KMS-11 (cell line): ENCODE measurements at regions not wholly inside any gene's neighbourhood (a gene's known extent, or its start where the extent isn't known, plus 50 kb on each side); places are given as distances from the start of the nearest gene placed in this dataset.

ENCODE experiments used
- H2AFZ ChIP-seq: fragments of 200-600 bp; sonication (generic); 2 replicates; pipeline ENCODE4 v1.6.1; 2016; ENCODE audit warnings: antibody characterized with exemption, mixed run types, low read depth
- H3K27ac ChIP-seq: fragments of 200-600 bp; sonication (generic); 2 replicates; pipeline ENCODE4 v1.6.1; 2016; ENCODE audit warnings: mild to moderate bottlenecking, mixed run types
- H3K27me3 ChIP-seq: fragments of 200-600 bp; sonication (generic); 2 replicates; pipeline ENCODE4 v1.6.1; 2017; ENCODE audit warnings: mild to moderate bottlenecking, low read depth, mixed run types, moderate library complexity; ENCODE audit not compliant: insufficient read depth
- H3K36me3 ChIP-seq: fragments of 200-600 bp; sonication (generic); 2 replicates; pipeline ENCODE4 v1.6.1; 2017; ENCODE audit warnings: mild to moderate bottlenecking, mixed run types; ENCODE audit not compliant: insufficient read depth
- H3K4me1 ChIP-seq: fragments of 200-600 bp; sonication (generic); 2 replicates; pipeline ENCODE4 v1.6.1; 2016; ENCODE audit warnings: mild to moderate bottlenecking, low read depth, mixed run types; ENCODE audit not compliant: poor library complexity, severe bottlenecking
- H3K4me2 ChIP-seq: fragments of 200-600 bp; sonication (generic); 2 replicates; pipeline ENCODE4 v1.7.0; 2016; ENCODE audit warnings: mild to moderate bottlenecking, mixed run types
- H3K4me3 ChIP-seq: fragments of 200-600 bp; sonication (generic); IDR thresholded peaks from 2 replicates; pipeline ENCODE4 v1.6.1; 2017; ENCODE audit warnings: low read depth, low read length, mixed read lengths; ENCODE audit not compliant: insufficient read depth
- H3K79me2 ChIP-seq: fragments of 200-600 bp; sonication (generic); 2 replicates; pipeline ENCODE4 v1.6.1; 2016; ENCODE audit warnings: low read depth, mixed run types; ENCODE audit not compliant: insufficient read depth
- H3K9ac ChIP-seq: fragments of 200-600 bp; sonication (generic); 2 replicates; pipeline ENCODE4 v1.6.1; 2016; ENCODE audit warnings: mild to moderate bottlenecking, mixed run types
- H4K20me1 ChIP-seq: fragments of 200-600 bp; sonication (generic); 2 replicates; pipeline ENCODE4 v1.6.1; 2016; ENCODE audit warnings: mild to moderate bottlenecking, mixed run types; ENCODE audit not compliant: insufficient read depth
- TF ChIP-seq, protein P1 (sequence below): fragments of 200-600 bp; sonication (generic); conservative IDR thresholded peaks from 2 replicates; pipeline ENCODE4 v1.6.1; 2017; ENCODE audit warnings: low read depth, mild to moderate bottlenecking, antibody characterized with exemption, low read length, moderate library complexity, mixed read lengths

- TF ChIP-seq, protein P1, sequence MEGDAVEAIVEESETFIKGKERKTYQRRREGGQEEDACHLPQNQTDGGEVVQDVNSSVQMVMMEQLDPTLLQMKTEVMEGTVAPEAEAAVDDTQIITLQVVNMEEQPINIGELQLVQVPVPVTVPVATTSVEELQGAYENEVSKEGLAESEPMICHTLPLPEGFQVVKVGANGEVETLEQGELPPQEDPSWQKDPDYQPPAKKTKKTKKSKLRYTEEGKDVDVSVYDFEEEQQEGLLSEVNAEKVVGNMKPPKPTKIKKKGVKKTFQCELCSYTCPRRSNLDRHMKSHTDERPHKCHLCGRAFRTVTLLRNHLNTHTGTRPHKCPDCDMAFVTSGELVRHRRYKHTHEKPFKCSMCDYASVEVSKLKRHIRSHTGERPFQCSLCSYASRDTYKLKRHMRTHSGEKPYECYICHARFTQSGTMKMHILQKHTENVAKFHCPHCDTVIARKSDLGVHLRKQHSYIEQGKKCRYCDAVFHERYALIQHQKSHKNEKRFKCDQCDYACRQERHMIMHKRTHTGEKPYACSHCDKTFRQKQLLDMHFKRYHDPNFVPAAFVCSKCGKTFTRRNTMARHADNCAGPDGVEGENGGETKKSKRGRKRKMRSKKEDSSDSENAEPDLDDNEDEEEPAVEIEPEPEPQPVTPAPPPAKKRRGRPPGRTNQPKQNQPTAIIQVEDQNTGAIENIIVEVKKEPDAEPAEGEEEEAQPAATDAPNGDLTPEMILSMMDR, result no peak
- Histone ChIP-seq H4K20me1 (no peaks in the 10 kb centered on the region), H2AFZ (no peak overlapping the region), H3K79me2 (no peaks in the 10 kb centered on the region), H3K27me3 (no peaks in the 10 kb centered on the region), H3K27ac (no peak overlapping the region), H3K4me1 (no peaks in the 10 kb centered on the region), H3K36me3 (no peaks in the 10 kb centered on the region), H3K4me3 (no peak overlapping the region), H3K4me2 (no peak overlapping the region), H3K9ac (no peak overlapping the region)
These were observed 141.1 kb upstream of the C9orf72 start for GRCh38 chr9:27714388-27714787.

DNA sequence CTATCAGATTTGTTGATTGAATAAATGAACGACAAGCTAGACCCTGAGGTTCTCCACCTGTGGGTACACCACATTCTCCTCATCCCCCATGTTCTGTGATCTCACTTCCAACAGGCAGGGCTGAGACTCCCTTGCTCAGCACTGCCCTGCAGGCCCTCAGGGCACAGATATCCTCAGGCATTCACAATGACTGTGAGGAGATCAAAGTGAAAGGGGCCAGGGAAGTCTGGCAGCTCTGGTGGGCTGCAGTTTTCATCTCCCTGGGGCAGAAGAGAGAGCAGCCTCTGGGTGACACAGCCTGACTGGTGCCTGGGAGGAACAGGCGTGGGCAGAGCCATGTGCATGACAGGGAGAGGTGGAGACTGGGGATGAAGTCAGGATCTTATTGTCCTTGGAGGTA lies 142.4 kb upstream of the C9orf72 start:
- Histone ChIP-seq H3K9ac (no peak overlapping the region), H3K27me3 (no peaks in the 10 kb centered on the region), H3K79me2 (no peaks in the 10 kb centered on the region), H3K27ac (no peak overlapping the region), H3K4me3 (no peak overlapping the region), H3K4me2 (no peak overlapping the region), H3K36me3 (no peaks in the 10 kb centered on the region), H4K20me1 (no peaks in the 10 kb centered on the region), H2AFZ (no peak overlapping the region), H3K4me1 (no peaks in the 10 kb centered on the region)
- TF ChIP-seq, protein P1, result no peak

GRCh38 chr9:27717991-27718390 lies 144.7 kb upstream of the C9orf72 start:
- Histone ChIP-seq H4K20me1 (no peaks in the 10 kb centered on the region), H3K27ac (no peak overlapping the region), H3K4me1 (no peaks in the 10 kb centered on the region), H3K4me2 (no peak overlapping the region), H3K36me3 (no peaks in the 10 kb centered on the region), H3K4me3 (no peak overlapping the region), H3K9ac (no peak overlapping the region), H3K27me3 (no peaks in the 10 kb centered on the region), H2AFZ (no peak overlapping the region), H3K79me2 (no peaks in the 10 kb centered on the region)
- TF ChIP-seq, protein P1, result no peak

DNA sequence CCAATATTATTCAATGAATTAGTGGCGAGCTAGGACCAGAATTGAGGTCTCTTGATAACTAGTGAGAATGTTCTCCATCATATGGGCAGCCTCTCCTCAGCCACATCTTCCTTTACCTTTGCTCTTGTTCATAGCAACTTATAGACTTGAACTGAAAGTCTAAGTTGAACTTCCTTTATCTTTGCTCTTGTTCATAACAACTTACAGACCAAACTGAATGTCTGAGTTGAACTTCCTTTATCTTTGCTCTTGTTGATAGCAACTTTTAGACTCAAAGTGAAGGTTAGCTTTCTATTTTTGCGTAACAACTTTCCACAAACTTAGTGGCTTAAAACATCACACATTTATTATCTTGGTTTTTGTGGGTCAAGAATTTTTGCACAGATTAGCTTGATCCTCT lies 146.4 kb upstream of the C9orf72 start:
- no peak overlapping the region for H3K27ac ChIP-seq
- H3K79me2 ChIP-seq, result no peaks in the 10 kb centered on the region
- no peaks in the 10 kb centered on the region for H3K36me3 ChIP-seq
- H3K27me3 ChIP-seq, result no peaks in the 10 kb centered on the region
- TF ChIP-seq, protein P1, result no peak
- no peak overlapping the region for H3K9ac ChIP-seq
- no peak overlapping the region for H2AFZ ChIP-seq
- no peaks in the 10 kb centered on the region for H4K20me1 ChIP-seq
- no peak overlapping the region for H3K4me3 ChIP-seq
- no peaks in the 10 kb centered on the region for H3K4me1 ChIP-seq
- H3K4me2 ChIP-seq, result no peak overlapping the region

DNA sequence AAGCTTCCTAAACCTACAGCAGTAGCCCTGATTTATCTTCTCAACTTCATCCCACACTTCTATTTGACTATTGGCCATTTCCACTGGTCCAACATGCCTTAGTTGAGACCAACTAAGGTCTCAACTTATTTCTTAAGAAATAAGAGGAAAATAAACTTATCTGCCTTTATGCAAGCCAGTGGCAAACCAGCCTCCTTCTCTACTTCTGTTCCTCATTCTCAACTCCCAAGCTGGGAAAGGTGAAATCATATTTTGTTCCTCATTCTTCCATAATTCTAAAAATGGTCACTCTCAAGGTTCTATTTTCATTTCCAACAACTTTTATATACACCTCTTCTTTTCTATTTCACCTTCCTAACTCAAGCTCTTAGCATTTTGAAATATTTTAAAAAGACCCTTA lies 149.6 kb upstream of the C9orf72 start:
- Histone ChIP-seq H3K4me1 (no peaks in the 10 kb centered on the region), H3K27me3 (no peaks in the 10 kb centered on the region), H3K36me3 (no peaks in the 10 kb centered on the region), H3K27ac (no peak overlapping the region), H4K20me1 (no peaks in the 10 kb centered on the region), H3K9ac (no peak overlapping the region), H3K79me2 (no peaks in the 10 kb centered on the region), H3K4me3 (no peak overlapping the region), H2AFZ (no peak overlapping the region), H3K4me2 (no peak overlapping the region)
- TF ChIP-seq, protein P1, result no peak
